ENCODE measurements at regions not wholly inside any gene's neighbourhood (a gene's known extent, or its start where the extent isn't known, plus 50 kb on each side); places are given as distances from the start of the nearest gene placed in this dataset.
"Not testable (repeated sequence)": the region's sequence is repeated elsewhere in the genome, so short reads cannot be mapped to it uniquely, and the experiment has no call there.

DNA sequence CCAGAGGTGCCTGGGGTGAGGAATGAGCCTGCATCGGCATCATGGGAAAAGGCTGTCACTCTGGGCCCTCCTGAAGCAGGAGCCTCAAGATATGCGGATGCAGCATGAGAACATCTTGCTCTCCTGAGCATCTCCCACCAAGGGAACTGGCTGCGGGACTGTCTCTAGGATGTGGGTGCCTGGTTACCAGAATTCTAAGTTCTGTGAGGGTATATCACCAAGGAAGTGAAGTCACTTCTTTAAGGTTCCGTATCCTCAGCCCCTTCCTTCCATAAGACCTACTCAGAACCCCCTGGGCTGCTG is 86.9 kb downstream of the GGTLC2 start:
- 98% methylated on average over 4 of the region's 4 CpGs for WGBS
- Histone ChIP-seq H3K4me3 (ENCODE audit: low read length in 2 of 2) (no peak overlapping the region), H3K27me3 (ENCODE audit: control insufficient read depth in 2 of 2, insufficient read depth in 1 of 2, low read length in 1 of 2) (no peaks in the 10 kb centered on the region), H3K27ac (ENCODE audit: low read depth in 1 of 2, low read length in 1 of 2) (no peak overlapping the region), H3K4me1 (ENCODE audit: control insufficient read depth in 2 of 2, insufficient read depth in 2 of 2, low read length in 2 of 2) (no peaks in the 10 kb centered on the region), H3K9me3 (ENCODE audit: control insufficient read depth in 2 of 2, insufficient read depth in 1 of 2, low read length in 1 of 2) (no peaks in the 10 kb centered on the region), H3K36me3 (ENCODE audit: control insufficient read depth in 2 of 2, insufficient read depth in 2 of 2, low read length in 1 of 2) (no peaks in the 10 kb centered on the region)
- DNase-seq (ENCODE audit: low read depth in 6 of 9, low spot score in 9 of 9): no peak

DNA sequence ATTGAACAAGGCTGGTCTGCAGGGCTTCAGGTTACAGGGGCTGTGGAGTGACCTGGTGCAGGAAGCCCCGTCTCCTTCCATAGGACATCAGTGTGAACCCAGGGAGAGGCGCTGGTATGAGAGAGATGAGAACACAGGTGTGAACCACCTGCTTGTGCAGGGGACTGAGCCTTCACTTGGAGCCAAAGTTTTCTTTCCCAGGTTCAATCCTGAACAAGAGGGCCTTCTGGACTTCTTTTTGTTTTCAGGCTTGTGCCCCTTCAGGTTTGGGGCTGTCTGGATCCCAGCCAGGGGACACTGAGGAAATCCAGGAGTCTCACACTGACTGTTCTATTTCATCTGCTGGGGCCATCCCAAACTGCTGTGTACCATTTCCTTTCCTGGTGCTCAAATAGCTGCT is 88.6 kb downstream of the GGTLC2 start:
- H3K27me3 ChIP-seq (ENCODE audit: control insufficient read depth in 2 of 2, insufficient read depth in 1 of 2, low read length in 1 of 2); H3K4me3 ChIP-seq (ENCODE audit: low read length in 2 of 2); H3K27ac ChIP-seq (ENCODE audit: low read depth in 1 of 2, low read length in 1 of 2); H3K4me1 ChIP-seq (ENCODE audit: control insufficient read depth in 2 of 2, insufficient read depth in 2 of 2, low read length in 2 of 2); H3K36me3 ChIP-seq (ENCODE audit: control insufficient read depth in 2 of 2, insufficient read depth in 2 of 2, low read length in 1 of 2); H3K9me3 ChIP-seq (ENCODE audit: control insufficient read depth in 2 of 2, insufficient read depth in 1 of 2, low read length in 1 of 2); DNase-seq (ENCODE audit: low read depth in 6 of 9, low spot score in 9 of 9): not testable (repeated sequence)
- WGBS: 96% methylated on average over 2 of the region's 2 CpGs

DNA sequence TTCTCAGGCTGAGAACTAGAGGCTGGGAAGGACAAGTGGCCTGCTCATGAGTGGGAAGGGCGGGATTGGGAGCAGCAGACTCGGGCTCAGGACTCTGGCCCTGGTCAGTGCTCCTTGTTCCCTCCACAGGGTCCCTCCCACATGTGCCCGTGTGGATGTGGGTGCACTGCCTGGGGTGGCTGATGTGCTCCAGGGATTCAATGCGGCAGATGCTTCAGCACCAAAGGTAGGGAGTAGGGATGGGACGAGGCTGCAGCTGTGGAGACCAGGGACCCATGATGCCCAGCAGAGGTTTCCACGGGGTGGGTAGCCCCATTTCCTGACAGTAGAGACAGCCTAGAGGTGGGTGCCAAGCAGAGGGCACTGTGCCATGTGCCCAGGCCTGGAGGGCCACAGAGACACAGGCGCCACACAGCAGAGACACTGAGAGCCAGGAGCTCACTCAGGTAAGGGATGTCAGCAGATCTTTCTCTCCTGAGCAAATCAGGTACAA is 89.5 kb downstream of the GGTLC2 start:
- Histone ChIP-seq H3K27ac (ENCODE audit: low read depth in 1 of 2, low read length in 1 of 2) (no peak overlapping the region), H3K9me3 (ENCODE audit: control insufficient read depth in 2 of 2, insufficient read depth in 1 of 2, low read length in 1 of 2) (no peaks in the 10 kb centered on the region), H3K4me3 (ENCODE audit: low read length in 2 of 2) (no peak overlapping the region), H3K36me3 (ENCODE audit: control insufficient read depth in 2 of 2, insufficient read depth in 2 of 2, low read length in 1 of 2) (no peaks in the 10 kb centered on the region), H3K27me3 (ENCODE audit: control insufficient read depth in 2 of 2, insufficient read depth in 1 of 2, low read length in 1 of 2) (peaks cover 0 to under 1% of the 10 kb centered on the region in 2 donors), H3K4me1 (ENCODE audit: control insufficient read depth in 2 of 2, insufficient read depth in 2 of 2, low read length in 2 of 2) (no peaks in the 10 kb centered on the region)
- DNase-seq (ENCODE audit: low read depth in 6 of 9, low spot score in 9 of 9): no peak
- 92% methylated on average over 7 of the region's 7 CpGs for WGBS

DNA sequence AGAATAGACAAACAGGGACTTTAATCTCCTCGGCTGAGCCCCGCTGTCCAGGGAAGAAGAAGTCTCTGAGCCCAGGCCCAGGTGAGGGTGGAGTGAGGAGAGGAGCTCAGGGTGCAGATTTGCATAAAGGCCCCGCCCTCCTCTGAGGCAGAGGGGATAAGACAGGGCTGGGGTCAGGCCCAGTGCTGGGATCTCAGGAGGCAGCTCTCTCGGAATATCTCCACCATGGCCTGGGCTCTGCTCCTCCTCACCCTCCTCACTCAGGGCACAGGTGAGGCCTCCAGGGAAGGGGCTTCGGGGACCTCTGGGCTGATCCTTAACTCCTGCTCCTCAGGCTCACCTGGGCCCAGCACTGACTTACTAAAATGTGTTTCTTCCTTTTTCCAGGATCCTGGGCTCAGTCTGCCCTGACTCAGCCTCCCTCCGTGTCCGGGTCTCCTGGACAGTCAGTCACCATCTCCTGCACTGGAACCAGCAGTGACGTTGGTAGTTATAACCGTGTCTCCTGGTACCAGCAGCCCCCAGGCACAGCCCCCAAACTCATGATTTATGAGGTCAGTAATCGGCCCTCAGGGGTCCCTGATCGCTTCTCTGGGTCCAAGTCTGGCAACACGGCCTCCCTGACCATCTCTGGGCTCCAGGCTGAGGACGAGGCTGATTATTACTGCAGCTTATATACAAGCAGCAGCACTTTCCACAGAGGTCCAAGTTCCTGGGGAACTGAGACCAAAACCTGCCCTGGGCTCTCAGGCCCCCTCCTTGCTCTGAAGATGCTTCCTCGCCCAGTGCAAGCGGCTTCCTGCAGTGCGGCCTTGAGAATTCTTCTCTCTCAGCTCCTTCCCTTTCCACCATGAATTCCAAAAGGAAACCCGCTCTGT is 90.2 kb downstream of the GGTLC2 start:
- not testable (repeated sequence) for H3K4me1 ChIP-seq (ENCODE audit: control insufficient read depth in 2 of 2, insufficient read depth in 2 of 2, low read length in 2 of 2); H3K4me3 ChIP-seq (ENCODE audit: low read length in 2 of 2); DNase-seq (ENCODE audit: low read depth in 6 of 9, low spot score in 9 of 9); H3K36me3 ChIP-seq (ENCODE audit: control insufficient read depth in 2 of 2, insufficient read depth in 2 of 2, low read length in 1 of 2); H3K9me3 ChIP-seq (ENCODE audit: control insufficient read depth in 2 of 2, insufficient read depth in 1 of 2, low read length in 1 of 2); H3K27me3 ChIP-seq (ENCODE audit: control insufficient read depth in 2 of 2, insufficient read depth in 1 of 2, low read length in 1 of 2); H3K27ac ChIP-seq (ENCODE audit: low read depth in 1 of 2, low read length in 1 of 2)
- 90% methylated on average over 17 of the region's 17 CpGs for WGBS

DNA sequence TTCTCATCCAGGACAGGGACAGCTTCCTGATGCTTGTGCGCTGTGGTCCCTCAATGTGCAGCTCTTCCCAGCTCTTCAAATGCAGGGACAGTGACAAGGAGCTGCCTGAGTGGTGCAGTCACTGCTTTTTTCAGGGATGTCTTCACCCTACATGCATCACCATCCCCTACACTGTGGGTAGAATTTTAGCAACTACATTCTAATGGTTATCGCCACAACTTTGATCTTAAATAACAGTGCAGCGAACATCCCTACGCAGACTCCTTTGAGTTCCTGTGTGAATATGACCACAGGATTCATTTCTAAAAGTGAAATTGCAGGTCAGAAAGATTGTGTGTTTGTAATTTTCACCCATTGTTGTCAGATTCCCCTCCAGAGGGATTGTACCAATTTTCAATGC is 90.9 kb downstream of the GGTLC2 start:
- not testable (repeated sequence) for H3K36me3 ChIP-seq (ENCODE audit: control insufficient read depth in 2 of 2, insufficient read depth in 2 of 2, low read length in 1 of 2); H3K4me3 ChIP-seq (ENCODE audit: low read length in 2 of 2); H3K9me3 ChIP-seq (ENCODE audit: control insufficient read depth in 2 of 2, insufficient read depth in 1 of 2, low read length in 1 of 2); H3K27ac ChIP-seq (ENCODE audit: low read depth in 1 of 2, low read length in 1 of 2); H3K4me1 ChIP-seq (ENCODE audit: control insufficient read depth in 2 of 2, insufficient read depth in 2 of 2, low read length in 2 of 2); DNase-seq (ENCODE audit: low read depth in 6 of 9, low spot score in 9 of 9); H3K27me3 ChIP-seq (ENCODE audit: control insufficient read depth in 2 of 2, insufficient read depth in 1 of 2, low read length in 1 of 2)
- WGBS: 73% methylated on average over 4 of the region's 4 CpGs

DNA sequence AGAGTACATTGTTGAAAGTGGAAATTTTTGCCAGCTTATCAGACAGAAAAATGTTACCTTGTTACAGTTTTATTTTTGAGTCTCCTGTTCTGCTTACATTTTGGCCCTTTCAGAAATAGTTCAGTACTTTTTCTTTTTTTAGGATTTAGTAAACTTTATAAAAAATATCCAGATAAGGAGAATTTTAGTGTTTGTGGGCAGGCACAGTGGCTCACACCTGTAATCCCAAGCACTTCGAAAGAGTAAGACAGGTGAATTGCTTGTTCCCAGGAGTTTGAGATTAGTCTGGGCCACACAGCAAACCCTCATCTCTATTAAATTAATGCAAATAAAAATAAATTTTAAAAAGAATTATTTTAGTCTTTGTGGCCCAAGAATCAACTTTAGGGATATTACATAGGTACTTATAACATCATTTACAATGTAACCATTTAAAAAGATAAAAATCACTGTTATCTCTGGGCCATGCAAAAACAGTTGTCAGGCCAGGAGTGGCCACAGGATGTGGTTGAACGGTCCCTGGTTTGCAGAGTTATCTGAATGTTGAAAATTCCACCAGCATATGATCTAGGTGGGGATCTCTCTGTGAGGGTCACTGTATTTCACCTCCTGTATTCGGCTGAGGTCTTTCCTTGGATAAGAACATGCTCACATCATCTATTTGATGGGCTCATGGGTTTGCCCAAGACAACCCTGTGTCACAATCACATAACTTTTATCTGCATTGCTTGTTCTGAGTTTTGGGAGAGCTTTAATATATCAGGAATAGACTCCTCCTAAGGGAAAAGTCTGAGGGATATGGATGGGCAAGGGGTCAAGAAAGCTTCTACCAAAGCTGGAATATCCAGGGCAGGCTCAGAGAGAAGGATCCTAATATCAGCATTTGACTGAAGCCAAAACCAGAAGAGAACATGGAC is 91.5 kb downstream of the GGTLC2 start:
- H3K9me3 ChIP-seq (ENCODE audit: control insufficient read depth in 2 of 2, insufficient read depth in 1 of 2, low read length in 1 of 2): no peaks in the 10 kb centered on the region
- peaks cover 0 to 3% of the 10 kb centered on the region in 2 donors for H3K27me3 ChIP-seq (ENCODE audit: control insufficient read depth in 2 of 2, insufficient read depth in 1 of 2, low read length in 1 of 2)
- H3K4me1 ChIP-seq (ENCODE audit: control insufficient read depth in 2 of 2, insufficient read depth in 2 of 2, low read length in 2 of 2): no peaks in the 10 kb centered on the region
- no peak overlapping the region for H3K4me3 ChIP-seq (ENCODE audit: low read length in 2 of 2)
- 62% methylated on average over 3 of the region's 3 CpGs for WGBS
- DNase-seq (ENCODE audit: low read depth in 6 of 9, low spot score in 9 of 9): no peak
- H3K27ac ChIP-seq (ENCODE audit: low read depth in 1 of 2, low read length in 1 of 2): no peak overlapping the region
- H3K36me3 ChIP-seq (ENCODE audit: control insufficient read depth in 2 of 2, insufficient read depth in 2 of 2, low read length in 1 of 2): no peaks in the 10 kb centered on the region

DNA sequence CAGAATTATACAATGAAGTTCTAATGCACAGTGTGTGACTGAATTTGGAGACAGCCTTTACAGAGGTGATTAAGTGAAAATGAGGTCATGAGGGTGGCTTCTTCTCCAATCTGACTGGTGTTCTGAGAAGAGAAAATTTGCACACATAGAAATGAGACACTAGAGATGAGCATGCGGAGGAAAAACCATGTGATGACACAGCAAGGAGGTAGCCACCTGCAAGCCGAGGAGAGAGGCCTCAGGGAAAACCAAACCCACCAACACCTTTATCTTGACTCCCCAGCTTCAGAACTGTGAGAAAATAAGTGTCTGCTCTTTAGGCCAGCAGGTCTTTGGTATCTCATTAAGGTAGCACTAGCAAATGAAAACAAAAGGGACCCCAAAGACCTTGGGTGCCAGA is 93.2 kb downstream of the GGTLC2 start:
- WGBS: 40% methylated on average over 2 of the region's 2 CpGs
- H3K27ac ChIP-seq (ENCODE audit: low read depth in 1 of 2, low read length in 1 of 2): no peak overlapping the region
- H3K27me3 ChIP-seq (ENCODE audit: control insufficient read depth in 2 of 2, insufficient read depth in 1 of 2, low read length in 1 of 2): peaks cover 0 to 3% of the 10 kb centered on the region in 2 donors
- H3K4me3 ChIP-seq (ENCODE audit: low read length in 2 of 2): no peak overlapping the region
- no peak for DNase-seq (ENCODE audit: low read depth in 6 of 9, low spot score in 9 of 9)
- no peaks in the 10 kb centered on the region for H3K9me3 ChIP-seq (ENCODE audit: control insufficient read depth in 2 of 2, insufficient read depth in 1 of 2, low read length in 1 of 2)
- no peaks in the 10 kb centered on the region for H3K4me1 ChIP-seq (ENCODE audit: control insufficient read depth in 2 of 2, insufficient read depth in 2 of 2, low read length in 2 of 2)
- H3K36me3 ChIP-seq (ENCODE audit: control insufficient read depth in 2 of 2, insufficient read depth in 2 of 2, low read length in 1 of 2): no peaks in the 10 kb centered on the region

DNA sequence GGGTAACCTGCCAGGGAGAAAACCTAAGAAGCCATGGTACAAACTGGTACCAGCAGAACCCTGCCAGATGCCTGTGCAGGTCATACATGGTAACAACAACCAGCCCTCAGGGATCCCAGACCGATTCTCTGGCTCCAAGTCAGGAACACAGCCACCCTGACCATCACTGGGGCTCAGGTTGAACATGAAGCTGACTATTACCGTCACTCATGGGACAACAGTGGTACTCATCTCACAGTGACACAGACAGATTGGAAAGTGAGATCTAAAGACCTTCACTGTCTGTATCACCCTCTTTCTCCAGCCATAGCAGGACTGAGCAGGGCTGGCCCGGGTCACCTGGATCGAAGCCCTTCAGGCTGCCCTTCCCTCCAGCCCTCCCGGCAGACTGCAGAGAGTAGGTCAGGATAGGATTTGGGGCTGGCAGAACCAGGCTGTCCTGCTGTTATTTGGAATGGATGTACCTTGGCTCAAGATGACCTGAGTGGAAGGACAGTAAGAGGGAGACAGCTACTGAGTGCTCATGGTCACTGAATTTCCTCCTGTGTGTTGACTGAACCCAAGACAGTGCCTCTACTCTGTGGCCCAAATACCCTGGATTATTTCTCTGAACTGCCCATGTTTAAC is 94.7 kb downstream of the GGTLC2 start:
- 94% methylated on average over 5 of the region's 5 CpGs for WGBS

More for the DNA sequence above, 94.7 kb downstream of the GGTLC2 start:
- Histone ChIP-seq H3K27ac (ENCODE audit: low read depth in 1 of 2, low read length in 1 of 2) (no peak overlapping the region), H3K9me3 (ENCODE audit: control insufficient read depth in 2 of 2, insufficient read depth in 1 of 2, low read length in 1 of 2) (no peaks in the 10 kb centered on the region), H3K4me3 (ENCODE audit: low read length in 2 of 2) (no peak overlapping the region), H3K36me3 (ENCODE audit: control insufficient read depth in 2 of 2, insufficient read depth in 2 of 2, low read length in 1 of 2) (no peaks in the 10 kb centered on the region), H3K4me1 (ENCODE audit: control insufficient read depth in 2 of 2, insufficient read depth in 2 of 2, low read length in 2 of 2) (no peaks in the 10 kb centered on the region), H3K27me3 (ENCODE audit: control insufficient read depth in 2 of 2, insufficient read depth in 1 of 2, low read length in 1 of 2) (peaks cover 0 to 3% of the 10 kb centered on the region in 2 donors)
- DNase-seq (ENCODE audit: low read depth in 6 of 9, low spot score in 9 of 9): no peak

All from thymus (tissue), 11 donors.